Stomach (tissue), 4 donors: ENCODE measurements at regions not wholly inside any gene's neighbourhood (a gene's known extent, or its start where the extent isn't known, plus 50 kb on each side); places are given as distances from the start of the nearest gene placed in this dataset.

Experiments
- EP300 ChIP-seq: sonication (generic); formaldehyde crosslinking; IDR thresholded peaks from one replicate; pipeline ENCODE4 v1.6.1; 2017; ENCODE audit warnings: antibody characterized with exemption
- TF ChIP-seq, protein P1 (sequence below), 7 experiments: fragments of 450-650 bp in 4 of 7; fragments of 200-600 bp in 3 of 7; sonication (generic) in 3 of 7; IDR thresholded peaks; one replicate each; pipeline ENCODE4 v1.5.1; 2016 to 2019; ENCODE audit warnings: antibody characterized with exemption in 7 of 7, control low read depth in 2 of 7, mild to moderate bottlenecking in 1 of 7

DNA sequence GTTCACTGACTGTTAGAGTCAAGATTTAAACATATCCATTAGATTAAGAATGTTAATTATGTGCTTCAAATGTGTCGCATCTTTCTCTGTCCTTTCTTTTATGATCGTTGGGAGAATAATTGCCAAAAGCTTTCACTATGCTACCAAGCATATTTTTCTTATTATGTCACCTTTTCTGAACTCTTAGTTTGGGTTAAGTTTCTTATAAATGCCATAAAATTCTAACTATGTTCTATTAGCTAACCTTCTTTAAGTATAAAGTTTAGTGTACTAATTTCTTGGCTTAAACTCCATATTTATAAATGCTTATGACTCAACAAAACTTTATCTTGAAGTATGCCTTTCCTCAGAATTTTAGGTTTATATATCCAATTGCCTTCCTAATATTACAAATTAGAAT is 1759.4 kb downstream of the PCDH9 start:
- TF ChIP-seq, protein P1, sequence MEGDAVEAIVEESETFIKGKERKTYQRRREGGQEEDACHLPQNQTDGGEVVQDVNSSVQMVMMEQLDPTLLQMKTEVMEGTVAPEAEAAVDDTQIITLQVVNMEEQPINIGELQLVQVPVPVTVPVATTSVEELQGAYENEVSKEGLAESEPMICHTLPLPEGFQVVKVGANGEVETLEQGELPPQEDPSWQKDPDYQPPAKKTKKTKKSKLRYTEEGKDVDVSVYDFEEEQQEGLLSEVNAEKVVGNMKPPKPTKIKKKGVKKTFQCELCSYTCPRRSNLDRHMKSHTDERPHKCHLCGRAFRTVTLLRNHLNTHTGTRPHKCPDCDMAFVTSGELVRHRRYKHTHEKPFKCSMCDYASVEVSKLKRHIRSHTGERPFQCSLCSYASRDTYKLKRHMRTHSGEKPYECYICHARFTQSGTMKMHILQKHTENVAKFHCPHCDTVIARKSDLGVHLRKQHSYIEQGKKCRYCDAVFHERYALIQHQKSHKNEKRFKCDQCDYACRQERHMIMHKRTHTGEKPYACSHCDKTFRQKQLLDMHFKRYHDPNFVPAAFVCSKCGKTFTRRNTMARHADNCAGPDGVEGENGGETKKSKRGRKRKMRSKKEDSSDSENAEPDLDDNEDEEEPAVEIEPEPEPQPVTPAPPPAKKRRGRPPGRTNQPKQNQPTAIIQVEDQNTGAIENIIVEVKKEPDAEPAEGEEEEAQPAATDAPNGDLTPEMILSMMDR (IDR thresholded peaks at IDR 0.05): no peak
- TF ChIP-seq EP300: no peak
